GM21576 (cell line): ENCODE measurements at regions not wholly inside any gene's neighbourhood (a gene's known extent, or its start where the extent isn't known, plus 50 kb on each side); places are given as distances from the start of the nearest gene placed in this dataset.

ENCODE experiments used
- ATAC-seq: cut with Tn5 transposase; IDR thresholded peaks from one replicate; pipeline ENCODE4 v1.9.1; 2021; ENCODE audit warnings: mild to moderate bottlenecking, moderate library complexity; ENCODE audit not compliant: unreplicated experiment

GRCh38 chr5:35367526-35367925, 137.2 kb upstream of the PRLR start:
- ATAC-seq: no peak

- ATAC-seq: no peak
Measured at GRCh38 chr5:35365758-35366157, 135.5 kb upstream of the PRLR start.

DNA sequence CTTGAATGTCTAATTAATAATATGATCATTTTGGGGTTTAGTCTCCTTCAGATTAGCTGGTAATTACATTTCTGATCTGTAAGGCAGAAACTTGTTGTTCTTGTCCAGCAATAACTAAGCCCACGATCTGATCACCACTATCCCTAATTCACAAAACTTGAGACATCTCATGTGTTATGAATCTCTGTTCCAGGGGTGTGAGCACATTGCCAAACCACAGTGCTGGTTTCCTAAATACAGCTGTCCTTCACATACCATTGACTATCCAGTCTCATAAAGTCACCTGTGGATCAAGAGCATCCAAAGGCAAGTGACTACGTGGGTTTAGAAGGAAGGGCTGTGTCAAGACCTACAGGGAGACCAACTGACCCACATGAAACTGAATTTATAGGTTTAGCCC, 134.1 kb upstream of the PRLR start:
- no peak for ATAC-seq

GRCh38 chr5:35363387-35363965, 133.2 kb upstream of the PRLR start:
- ATAC-seq: no peak

GRCh38 chr5:35362772-35363171, 132.5 kb upstream of the PRLR start:
- no peak for ATAC-seq

DNA sequence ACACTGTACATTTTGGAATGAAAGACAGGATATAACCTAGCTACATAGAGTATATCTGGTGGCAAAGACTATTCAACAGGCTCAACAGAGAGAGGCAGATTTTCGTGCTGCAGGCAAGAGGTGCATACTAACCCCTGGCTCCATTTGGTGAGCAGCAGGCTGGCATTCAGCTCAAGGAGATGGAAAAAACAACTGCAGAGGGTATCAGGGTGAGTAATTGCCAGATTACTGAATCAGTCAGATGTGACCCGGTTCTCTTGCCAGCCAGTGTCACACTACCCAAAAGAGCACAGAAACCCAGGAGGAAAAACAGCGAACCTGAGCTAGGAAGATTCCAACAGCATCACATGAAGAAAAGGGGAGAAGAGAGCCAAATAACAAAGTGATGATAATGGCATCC, 130.4 kb upstream of the PRLR start:
- no peak for ATAC-seq

DNA sequence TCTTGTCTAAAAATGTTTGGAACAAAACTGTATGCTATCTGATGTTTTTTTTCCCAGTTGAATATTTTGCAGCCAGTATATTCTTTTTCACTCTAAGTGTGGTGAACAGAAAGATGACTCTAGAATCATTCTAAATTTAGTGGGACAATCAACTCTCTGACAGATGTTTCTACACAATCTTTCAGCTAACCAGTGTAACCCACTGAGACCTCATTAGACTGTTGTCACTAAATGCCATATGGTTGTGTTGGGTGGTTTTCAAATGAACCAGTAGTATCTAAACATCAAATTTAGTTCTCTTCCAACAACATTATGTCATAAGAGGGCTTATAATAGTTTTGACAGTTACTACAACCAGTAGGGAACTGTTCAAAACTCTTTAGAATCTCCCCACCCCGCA, 129.6 kb upstream of the PRLR start:
- no peak for ATAC-seq

GRCh38 chr5:35357973-35358372, 127.7 kb upstream of the PRLR start:
- ATAC-seq: no peak

DNA sequence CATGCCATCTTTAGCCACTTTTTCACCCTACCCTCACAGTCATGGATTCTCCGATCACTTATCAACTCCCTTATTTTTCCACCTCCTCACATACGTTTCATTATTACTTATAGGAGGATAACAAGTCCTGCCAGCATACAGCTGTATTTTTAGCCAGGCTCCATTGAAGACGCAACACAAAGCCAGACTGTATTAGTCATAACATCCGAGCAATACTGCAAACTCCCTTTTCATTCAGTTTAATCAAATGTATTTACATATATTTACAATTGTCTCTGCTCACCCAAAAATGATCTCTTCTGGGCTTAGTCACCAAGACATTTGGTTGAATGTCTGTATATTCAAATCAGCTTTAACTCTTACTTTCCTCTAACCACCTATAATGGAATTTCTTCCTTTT, 126.4 kb upstream of the PRLR start:
- ATAC-seq: no peak

GRCh38 chr5:35354751-35355150, 124.5 kb upstream of the PRLR start:
- ATAC-seq: no peak

- no peak for ATAC-seq
Measured at GRCh38 chr5:35345222-35345621, 114.9 kb upstream of the PRLR start.

GRCh38 chr5:35342664-35343063, 112.4 kb upstream of the PRLR start:
- ATAC-seq: no peak

DNA sequence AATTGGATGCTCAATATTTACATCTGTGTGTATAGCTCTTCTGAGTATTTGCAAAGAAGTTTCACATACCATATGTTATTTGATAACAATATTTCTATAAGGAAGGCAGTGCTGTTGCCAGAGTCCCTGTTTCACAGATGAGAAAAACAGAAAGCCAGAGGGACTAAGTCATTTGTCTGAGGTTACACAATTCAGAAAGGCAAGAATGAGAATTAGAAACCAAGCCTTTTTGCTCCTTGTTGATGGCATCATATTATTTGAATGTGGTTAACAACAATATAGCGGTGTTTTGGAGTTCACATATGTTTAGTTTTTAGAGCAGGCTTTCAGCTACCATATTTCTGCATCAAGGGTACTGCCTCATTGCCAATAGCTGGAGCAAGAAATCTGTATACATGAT, 110.9 kb upstream of the PRLR start:
- ATAC-seq: no peak

DNA sequence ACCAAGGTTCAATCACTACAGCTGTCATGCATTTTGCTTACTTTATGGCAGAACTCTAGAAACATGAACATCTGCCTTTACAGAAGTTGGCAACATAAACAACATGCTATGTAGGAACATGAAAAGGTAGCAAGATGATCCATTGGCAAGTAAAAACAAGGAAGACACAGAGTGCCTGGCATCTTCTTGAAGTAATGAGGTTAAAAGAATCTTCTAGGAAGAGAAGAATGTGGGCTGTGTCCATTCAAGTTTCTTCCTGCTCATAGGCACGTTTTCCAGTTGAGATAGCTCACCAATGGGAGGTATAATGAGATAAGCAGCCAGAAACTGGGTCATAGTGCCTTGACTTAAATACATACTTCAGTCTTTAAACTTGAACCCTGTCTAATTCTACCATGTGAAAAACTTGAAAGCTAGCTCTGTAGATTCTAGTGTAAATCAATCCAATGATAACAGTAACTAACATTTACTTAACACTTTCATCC, 109.4 kb upstream of the PRLR start:
- no peak for ATAC-seq

DNA sequence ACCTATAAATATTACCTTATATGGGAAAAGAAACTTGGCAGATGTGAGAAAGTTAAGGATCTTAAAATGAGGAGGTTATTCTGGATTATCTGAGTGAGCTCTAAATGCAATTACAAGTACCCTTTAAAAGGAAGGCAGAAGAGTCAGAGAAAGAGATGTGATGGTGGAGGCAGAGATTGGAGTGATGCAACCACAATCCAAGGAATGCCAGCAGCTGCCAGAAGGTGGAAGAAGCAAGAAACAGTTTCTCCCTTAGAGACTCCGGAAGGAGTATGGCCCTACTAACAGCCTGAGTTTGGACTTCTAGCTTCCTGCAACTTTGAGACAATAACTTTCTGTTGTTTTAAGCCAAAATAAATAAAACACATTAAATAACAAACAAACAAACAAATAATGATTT, 108.7 kb upstream of the PRLR start:
- no peak for ATAC-seq

DNA sequence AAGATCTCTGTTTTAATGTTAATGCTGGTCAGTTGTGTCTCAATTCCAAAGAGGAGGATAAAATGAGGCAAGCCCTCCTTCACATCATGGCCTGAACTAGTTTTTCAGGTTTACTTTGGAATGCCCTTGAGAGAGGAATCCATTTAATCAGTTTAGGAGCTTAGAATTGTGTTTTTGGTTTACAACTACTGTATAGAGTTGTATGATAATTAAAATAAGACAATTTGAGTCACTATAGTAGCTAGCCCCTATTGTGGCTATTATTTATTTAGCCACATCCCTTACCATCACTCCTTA, 107.8 kb upstream of the PRLR start:
- ATAC-seq: no peak

- ATAC-seq: no peak
Measured at GRCh38 chr5:35337340-35338156, 107.3 kb upstream of the PRLR start.

DNA sequence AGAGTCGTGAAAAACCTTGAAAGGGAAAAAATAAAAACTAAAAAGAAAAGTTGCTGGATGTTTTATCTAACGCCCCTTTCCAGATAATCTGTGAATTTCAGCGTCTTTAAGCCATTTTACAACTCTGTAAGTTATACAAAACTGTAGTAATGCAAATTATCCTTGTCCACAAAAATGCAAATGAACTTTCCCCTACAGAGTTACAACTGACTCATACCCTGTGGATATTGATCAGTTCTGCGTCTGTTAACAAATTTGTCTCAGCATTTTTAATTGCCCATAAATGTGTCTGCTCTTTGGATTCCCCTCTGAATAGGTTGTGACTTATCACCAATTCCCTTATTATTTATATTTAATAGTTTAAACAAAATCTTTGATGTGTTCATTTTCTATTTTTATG, 105.9 kb upstream of the PRLR start:
- no peak for ATAC-seq

DNA sequence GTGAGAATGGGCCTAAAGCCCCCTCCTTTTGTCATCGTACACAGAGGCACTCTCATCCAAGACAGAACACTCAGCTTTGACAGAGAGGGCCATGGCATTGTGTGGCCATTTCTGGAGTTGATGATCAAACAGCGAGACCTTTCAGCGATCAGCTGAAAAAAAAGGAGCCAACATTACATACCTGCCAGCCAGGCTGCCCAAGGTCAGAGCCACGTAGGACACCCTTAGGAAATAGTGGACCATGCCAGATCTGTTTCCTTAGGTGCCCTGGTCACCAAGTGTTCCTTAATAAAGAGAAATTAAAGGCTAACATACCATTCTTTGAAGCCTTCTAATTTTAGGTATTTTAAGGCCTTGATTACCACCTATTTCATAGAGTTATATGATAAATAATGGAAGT, 105.5 kb upstream of the PRLR start:
- no peak for ATAC-seq

- ATAC-seq: no peak
Measured at GRCh38 chr5:35333366-35333765, 103.1 kb upstream of the PRLR start.

DNA sequence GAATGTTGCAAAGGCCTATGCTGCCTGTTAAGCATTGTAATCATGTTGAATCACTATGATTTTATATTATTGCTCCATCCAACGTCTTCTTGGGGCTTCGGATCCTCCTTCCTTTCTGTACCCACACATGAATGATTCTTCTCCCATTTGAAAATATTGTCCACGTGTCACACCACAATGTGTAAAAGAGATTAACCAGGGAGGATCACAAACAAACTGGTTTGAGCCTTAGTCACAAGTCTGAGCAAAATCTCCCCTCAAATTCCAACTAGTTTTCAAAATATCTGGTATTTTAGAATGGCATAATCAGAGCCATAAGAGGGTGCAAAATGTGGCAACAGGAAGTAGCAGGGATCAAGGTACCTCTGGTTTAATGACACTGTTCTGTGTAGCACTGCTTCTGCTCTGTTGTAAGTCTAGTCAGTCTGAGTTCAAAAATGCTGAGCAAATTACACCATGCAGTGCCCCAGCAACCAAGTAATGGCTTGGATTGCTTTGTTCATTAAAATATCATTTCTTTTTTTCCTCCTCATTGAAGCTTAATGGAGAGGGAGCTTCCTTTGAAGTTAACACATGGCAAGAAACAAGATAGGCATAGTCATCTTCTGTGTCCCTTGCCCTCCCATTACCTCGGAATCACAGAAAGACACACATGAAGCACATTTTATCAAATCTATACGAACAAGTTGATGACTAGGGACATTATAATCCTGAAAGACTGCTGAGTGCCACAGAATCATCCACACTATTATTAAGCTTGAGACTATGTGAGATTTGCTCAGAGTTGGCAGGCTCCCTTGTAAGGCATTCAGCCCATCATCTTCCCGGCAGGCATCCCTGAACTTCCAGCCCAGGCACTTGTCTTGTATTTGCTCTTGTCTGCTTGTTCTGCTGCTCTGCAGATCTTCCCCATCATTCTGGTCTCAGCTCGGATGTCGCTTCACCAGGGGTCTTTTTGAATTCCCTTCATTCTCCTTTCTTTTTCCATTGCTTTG, 102.0 kb upstream of the PRLR start:
- ATAC-seq: no peak

DNA sequence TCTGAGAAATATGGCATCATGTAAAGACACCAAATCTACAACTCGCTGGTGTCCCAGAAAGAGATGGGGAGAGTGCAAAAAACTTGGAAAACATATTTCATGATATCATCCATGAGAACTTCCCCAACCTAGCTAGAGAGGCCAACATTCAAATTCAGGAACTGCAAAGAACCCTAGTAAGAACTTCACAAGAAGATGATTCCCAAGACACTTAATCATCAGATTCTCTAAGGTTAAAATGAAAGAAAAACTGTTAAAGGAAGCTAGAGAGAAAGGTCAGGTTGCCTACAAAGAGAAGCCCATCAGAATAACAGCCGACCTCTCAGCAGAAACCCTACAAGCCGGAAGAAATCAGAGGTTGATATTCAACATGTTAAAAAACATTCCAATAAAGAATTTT, 95.5 kb upstream of the PRLR start:
- no peak for ATAC-seq
